ENCODE measurements at regions not wholly inside any gene's neighbourhood (a gene's known extent, or its start where the extent isn't known, plus 50 kb on each side); places are given as distances from the start of the nearest gene placed in this dataset.

GRCh38 chr6:92352130-92352529 is 1067.2 kb downstream of the EPHA7 start:
- no peak for TF ChIP-seq CTCF (IDR thresholded peaks at IDR 0.05)
- TF ChIP-seq POLR2A (IDR thresholded peaks at IDR 0.05; ENCODE audit: low read length), result no peak
- no peak for TF ChIP-seq CHD2 (IDR thresholded peaks at IDR 0.05; ENCODE audit: low read length, partially characterized antibody)
- TF ChIP-seq RNF2 (IDR thresholded peaks at IDR 0.05; ENCODE audit: borderline replicate concordance, low read depth), result no peak
- no peak for TF ChIP-seq HES2 (IDR thresholded peaks at IDR 0.05)
